Mucosa of descending colon (tissue), 3 donors: ENCODE measurements at regions not wholly inside any gene's neighbourhood (a gene's known extent, or its start where the extent isn't known, plus 50 kb on each side); places are given as distances from the start of the nearest gene placed in this dataset.

ENCODE experiments used
- ATAC-seq: fragments of 200-7000 bp; cut with Tn5 transposase; one replicate; pipeline ENCODE4 v1.9.1; 2020; ENCODE audit warnings: mild to moderate bottlenecking, moderate library complexity
- DNase-seq, 3 donors: peaks; one replicate each; pipeline ENCODE4 v3.0.0-alpha.2; 2020
- H3K36me3 ChIP-seq: fragments of 200-600 bp; one replicate; pipeline ENCODE4 v1.8.0; 2021; ENCODE audit warnings: low read depth, mild to moderate bottlenecking
- H3K4me1 ChIP-seq: fragments of 200-600 bp; one replicate; pipeline ENCODE4 v1.8.0; 2021; ENCODE audit warnings: low read depth, mild to moderate bottlenecking
- H3K4me3 ChIP-seq: fragments of 200-600 bp; one replicate; pipeline ENCODE4 v1.8.0; 2021; ENCODE audit warnings: mild to moderate bottlenecking
- H3K9me3 ChIP-seq: fragments of 200-600 bp; one replicate; pipeline ENCODE4 v1.8.0; 2021; ENCODE audit warnings: mild to moderate bottlenecking
- intact Hi-C, 2 donors: fragments of 100-400 bp; cut with DNase I in 1 of 2; cut with micrococcal nuclease in 1 of 2; formaldehyde crosslinking; loops; one replicate each; pipeline versions ENCODE4 v1.11.0 to v1.11.1; 2022; cut with DNase I, micrococcal nuclease
- TF ChIP-seq, protein P1 (sequence below): fragments of 200-600 bp; IDR thresholded peaks from one replicate; pipeline ENCODE4 v1.8.0; 2022; ENCODE audit warnings: antibody characterized with exemption, mild to moderate bottlenecking
- donor health status: DM: no; HTN: no; CAD: no; lungs with moderate emphysema.
- donor health status: DM: no; HTN: no; CAD: no.
- donor health status: DM: no; HTN: yes; CAD: no.

DNA sequence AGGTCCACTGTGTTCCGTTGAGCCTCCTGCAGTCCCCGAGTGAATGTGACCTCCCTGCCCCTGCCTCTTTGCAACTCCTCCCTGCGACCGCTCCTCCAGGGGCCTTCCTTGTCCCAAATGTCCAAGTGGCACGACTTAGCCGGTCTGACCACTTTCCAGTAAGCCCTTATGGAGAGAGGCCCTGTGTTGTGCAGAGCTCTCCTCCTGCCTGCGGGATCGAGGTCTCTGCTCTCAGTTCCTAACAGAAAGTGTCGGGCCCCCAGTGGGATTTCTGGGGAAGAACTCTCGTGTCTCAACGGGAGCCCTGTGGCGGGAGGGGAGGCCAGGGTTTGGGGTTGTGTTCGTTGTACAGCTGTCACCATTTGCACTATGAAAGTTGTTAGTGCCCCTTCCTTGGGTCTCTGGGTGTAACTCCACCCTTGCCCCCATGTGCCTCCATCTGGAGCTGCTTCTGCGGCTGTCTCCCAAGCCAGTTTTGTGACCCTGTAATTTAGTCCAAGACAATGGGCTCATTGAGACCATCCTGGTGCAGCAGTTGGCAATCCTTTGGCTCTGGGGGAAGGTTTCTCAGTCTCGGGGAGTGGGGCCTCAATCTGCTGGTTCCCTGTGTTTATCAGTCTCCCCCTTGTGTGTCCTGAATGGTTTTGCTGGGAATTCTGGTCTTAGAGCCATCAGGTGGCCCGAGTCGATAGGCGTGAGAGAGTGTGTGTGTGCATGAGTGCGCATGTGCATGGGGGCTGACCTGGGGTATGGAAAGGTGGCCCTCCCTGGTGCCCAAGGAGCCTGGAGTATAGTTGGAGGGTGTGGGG is 234.5 kb downstream of the SEC14L1 start:
- Histone ChIP-seq H3K4me3 (no peak overlapping the region), H3K9me3 (no peaks in the 10 kb centered on the region), H3K4me1 (peaks cover 43% of the 10 kb centered on the region), H3K36me3 (no peaks in the 10 kb centered on the region)
- intact Hi-C loops = no loop called here
- TF ChIP-seq, protein P1, sequence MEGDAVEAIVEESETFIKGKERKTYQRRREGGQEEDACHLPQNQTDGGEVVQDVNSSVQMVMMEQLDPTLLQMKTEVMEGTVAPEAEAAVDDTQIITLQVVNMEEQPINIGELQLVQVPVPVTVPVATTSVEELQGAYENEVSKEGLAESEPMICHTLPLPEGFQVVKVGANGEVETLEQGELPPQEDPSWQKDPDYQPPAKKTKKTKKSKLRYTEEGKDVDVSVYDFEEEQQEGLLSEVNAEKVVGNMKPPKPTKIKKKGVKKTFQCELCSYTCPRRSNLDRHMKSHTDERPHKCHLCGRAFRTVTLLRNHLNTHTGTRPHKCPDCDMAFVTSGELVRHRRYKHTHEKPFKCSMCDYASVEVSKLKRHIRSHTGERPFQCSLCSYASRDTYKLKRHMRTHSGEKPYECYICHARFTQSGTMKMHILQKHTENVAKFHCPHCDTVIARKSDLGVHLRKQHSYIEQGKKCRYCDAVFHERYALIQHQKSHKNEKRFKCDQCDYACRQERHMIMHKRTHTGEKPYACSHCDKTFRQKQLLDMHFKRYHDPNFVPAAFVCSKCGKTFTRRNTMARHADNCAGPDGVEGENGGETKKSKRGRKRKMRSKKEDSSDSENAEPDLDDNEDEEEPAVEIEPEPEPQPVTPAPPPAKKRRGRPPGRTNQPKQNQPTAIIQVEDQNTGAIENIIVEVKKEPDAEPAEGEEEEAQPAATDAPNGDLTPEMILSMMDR = no peak
- ATAC-seq = no peak
- DNase-seq = no peak

DNA sequence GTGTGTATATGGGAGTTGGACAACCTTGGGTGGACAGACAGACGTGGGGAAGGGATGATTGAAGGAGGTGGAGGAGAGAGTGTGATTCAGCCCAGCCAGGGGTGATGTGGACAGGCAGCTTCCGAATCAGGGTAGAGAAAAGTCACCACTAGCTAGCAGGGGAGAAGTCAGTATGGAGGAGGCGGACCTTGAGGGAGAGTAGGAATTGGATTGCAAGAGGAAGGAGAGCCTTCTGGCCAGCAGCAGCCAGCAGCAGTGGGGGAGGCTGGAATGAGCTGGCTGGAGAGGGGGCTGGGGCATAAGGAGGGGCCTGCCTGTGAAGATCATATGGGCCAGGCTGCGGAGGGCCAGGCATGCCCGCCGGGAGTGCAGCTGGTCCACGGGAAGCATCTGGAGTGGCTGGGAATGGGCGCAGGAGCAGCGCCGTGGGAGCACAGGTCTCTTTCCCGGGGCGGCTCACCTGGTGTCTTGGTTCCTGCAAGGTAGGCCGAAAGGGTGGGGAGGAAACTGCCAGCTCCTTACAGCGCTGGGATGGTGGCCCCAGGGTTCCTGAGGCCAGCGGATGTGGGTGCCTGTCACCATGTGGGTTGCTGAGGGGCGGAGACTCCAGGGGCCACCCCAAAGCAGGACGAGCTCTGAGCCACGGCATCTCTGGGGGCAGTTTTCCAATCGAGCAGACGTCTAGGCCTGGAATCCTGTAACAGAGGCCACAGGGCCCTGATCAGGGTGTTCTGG is 235.3 kb downstream of the SEC14L1 start:
- DNase-seq (peak in 2 of 3 donors; percentile 64 to 86), ATAC-seq (peak; percentile 12)
- Histone ChIP-seq H3K4me3 (no peak overlapping the region), H3K4me1 (peaks cover 38% of the 10 kb centered on the region), H3K36me3 (no peaks in the 10 kb centered on the region), H3K9me3 (no peaks in the 10 kb centered on the region)
- TF ChIP-seq, protein P1 = no peak
- intact Hi-C loops = no loop called here

DNA sequence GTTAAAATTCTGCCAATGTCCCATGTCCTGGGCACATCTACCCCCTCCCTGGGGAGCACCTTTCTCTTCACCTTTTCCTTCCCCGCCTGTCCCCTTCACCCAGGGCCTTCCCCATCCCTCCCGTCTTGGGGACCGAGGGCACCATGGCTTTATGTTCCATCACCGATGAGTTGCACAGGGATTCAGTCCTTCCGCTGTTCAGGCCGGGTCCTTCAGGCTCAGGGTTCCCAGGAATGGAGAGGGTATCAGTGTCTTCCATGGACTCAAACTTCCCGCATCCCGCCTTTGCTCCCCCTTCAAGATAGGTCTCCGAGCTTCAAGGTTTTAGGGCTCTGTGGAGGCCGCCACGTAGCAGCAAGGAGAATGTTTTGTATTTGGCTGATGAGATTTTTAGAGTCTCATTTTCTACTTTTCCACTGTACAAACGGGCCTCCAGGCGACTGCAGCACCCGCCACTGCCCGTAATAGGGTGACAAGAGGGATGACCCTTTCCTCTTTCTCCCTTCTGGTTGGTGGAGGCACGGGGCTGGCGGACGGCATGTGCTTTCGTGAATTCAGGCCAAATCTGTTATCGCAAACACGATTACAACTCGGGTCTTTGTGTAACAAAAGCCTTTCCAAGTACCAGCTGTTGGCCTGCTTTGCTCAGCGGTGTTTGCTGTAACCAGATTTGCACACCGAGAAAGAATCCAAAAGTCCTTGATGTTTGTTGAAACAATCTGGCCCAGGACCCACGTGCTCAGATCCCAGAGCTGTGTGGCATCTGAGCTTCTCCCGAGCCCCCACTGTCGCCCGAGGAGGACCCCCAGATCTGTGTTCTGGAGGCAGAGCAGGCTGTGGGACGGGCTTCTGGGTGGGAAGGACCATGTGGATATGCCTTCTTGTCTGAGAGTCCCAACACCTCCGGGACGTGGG is 236.3 kb downstream of the SEC14L1 start:
- H3K9me3 ChIP-seq = no peaks in the 10 kb centered on the region
- H3K36me3 ChIP-seq = no peaks in the 10 kb centered on the region
- peaks cover 33% of the 10 kb centered on the region for H3K4me1 ChIP-seq
- TF ChIP-seq, protein P1 = no peak
- no peak for DNase-seq
- no peak for ATAC-seq
- intact Hi-C loops = no loop called here
- H3K4me3 ChIP-seq = no peak overlapping the region

DNA sequence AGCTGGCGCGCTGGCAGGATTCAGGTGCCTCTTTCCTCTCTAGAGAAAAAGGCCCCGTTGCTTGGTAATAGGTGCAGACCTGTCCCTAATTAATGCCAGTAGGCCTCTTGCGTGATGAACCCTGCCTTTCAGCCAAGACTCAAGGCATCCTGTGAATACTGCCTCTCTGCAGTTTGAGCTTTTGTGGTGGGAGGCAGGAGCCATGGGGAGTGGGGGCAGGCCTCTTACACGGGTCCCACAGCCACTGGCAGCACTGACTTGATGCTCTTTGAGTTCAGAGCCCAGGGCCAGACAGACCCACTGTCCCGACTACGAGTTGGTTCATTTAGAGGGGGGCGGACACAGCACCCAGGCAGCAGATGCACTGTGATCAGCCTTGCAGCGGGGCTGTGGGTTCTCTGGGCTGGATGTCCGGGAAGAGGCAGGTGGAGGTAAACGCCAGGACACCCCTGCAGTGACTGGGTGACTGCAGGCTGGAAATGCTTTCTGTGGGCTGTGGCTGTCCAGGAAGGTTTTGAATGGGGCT is 237.0 kb downstream of the SEC14L1 start:
- no peak overlapping the region for H3K4me3 ChIP-seq
- intact Hi-C loops = no loop called here
- H3K4me1 ChIP-seq = peaks cover 32% of the 10 kb centered on the region
- no peak for DNase-seq
- TF ChIP-seq, protein P1 = no peak
- H3K36me3 ChIP-seq = no peaks in the 10 kb centered on the region
- no peaks in the 10 kb centered on the region for H3K9me3 ChIP-seq
- ATAC-seq = no peak

DNA sequence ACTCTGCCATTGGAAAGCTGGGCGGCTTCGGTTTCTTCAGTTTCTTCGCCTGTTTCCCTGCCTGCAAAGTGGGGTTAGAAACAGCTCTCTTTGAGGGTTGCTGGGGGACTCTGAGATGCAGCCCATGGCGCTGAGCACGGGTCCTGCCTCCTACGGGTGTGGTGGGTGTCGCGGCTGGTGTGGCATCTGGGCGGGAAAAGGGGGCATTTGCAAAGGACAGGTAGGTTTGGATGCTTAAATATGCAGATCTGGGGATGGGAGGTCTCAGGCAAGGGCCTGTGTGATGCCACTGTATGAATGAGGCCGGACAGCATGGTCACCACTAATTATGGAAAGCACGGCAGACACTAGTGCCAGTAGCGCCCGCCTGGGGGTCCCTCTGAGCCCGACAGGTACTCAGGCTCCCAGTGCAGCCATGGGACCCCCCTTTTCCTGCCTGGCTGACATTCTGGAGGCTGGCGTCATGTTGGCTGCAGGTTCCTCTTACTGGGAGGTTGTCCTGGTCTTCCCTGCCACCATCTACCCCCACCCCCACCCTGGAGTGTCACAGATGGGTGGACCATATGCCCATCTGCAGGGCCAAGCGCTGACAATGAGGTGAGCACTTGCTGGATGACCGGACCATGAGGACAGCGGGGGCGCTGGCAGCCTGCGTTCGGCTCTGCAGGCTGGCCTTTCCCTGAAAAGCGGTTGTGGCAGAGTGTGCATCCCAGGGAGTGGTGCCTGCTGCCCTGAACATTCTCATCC is 237.7 kb downstream of the SEC14L1 start:
- ATAC-seq = no peak
- H3K4me1 ChIP-seq = peaks cover 36% of the 10 kb centered on the region
- TF ChIP-seq, protein P1 = no peak
- intact Hi-C loops = no loop called here
- H3K4me3 ChIP-seq = no peak overlapping the region
- DNase-seq = no peak
- H3K36me3 ChIP-seq = no peaks in the 10 kb centered on the region
- H3K9me3 ChIP-seq = no peaks in the 10 kb centered on the region
